Retinal pigment epithelial cell (primary cell): ENCODE measurements at regions not wholly inside any gene's neighbourhood (a gene's known extent, or its start where the extent isn't known, plus 50 kb on each side); places are given as distances from the start of the nearest gene placed in this dataset.

Experiments used
- DNase-seq: peaks from one replicate; pipeline ENCODE4 v3.0.0-alpha.2; 2010; ENCODE audit warnings: low read depth
- H3K4me3 ChIP-seq: 2 replicates; pipeline ENCODE4 v1.5.1; 2011; ENCODE audit warnings: mild to moderate bottlenecking, low read length, control low read depth, moderate library complexity
- CTCF ChIP-seq: conservative IDR thresholded peaks from 2 replicates; pipeline ENCODE4 v1.5.1; 2011; ENCODE audit warnings: low read depth, low read length, control low read depth, inconsistent platforms

- H3K4me3 ChIP-seq = no peak overlapping the region
- DNase-seq = no peak
- no peak for TF ChIP-seq CTCF
Measured at GRCh38 chr4:28334249-28334648, 1473.6 kb downstream of the STIM2 start.

- TF ChIP-seq CTCF = no peak
- no peak for DNase-seq
- H3K4me3 ChIP-seq = no peak overlapping the region
Measured at GRCh38 chr4:28341784-28342183, 1481.1 kb downstream of the STIM2 start.

GRCh38 chr4:28350485-28350884, 1489.8 kb downstream of the STIM2 start:
- H3K4me3 ChIP-seq = no peak overlapping the region
- peak; percentile 29 for DNase-seq
- TF ChIP-seq CTCF = no peak

- no peak for DNase-seq
- no peak for TF ChIP-seq CTCF
- no peak overlapping the region for H3K4me3 ChIP-seq
Measured at GRCh38 chr4:28351102-28351501, 1490.5 kb downstream of the STIM2 start.

GRCh38 chr4:28351826-28352225, 1491.2 kb downstream of the STIM2 start:
- no peak for DNase-seq
- no peak overlapping the region for H3K4me3 ChIP-seq
- TF ChIP-seq CTCF = no peak

- TF ChIP-seq CTCF = no peak
- DNase-seq = no peak
- no peak overlapping the region for H3K4me3 ChIP-seq
Measured at GRCh38 chr4:28354880-28355656, 1494.4 kb downstream of the STIM2 start.

- H3K4me3 ChIP-seq = no peak overlapping the region
- DNase-seq = no peak
- TF ChIP-seq CTCF = peak; percentile 4
Measured at GRCh38 chr4:28357990-28358389, 1497.3 kb downstream of the STIM2 start.
